ENCODE measurements at regions not wholly inside any gene's neighbourhood (a gene's known extent, or its start where the extent isn't known, plus 50 kb on each side); places are given as distances from the start of the nearest gene placed in this dataset.

- Histone ChIP-seq H3K4me2 (ENCODE audit: low read length) (no peak overlapping the region), H3K4me3 (ENCODE audit: low read depth, low read length, poor library complexity, severe bottlenecking) (no peak overlapping the region), H3K79me2 (ENCODE audit: insufficient read depth, low read length) (no peaks in the 10 kb centered on the region), H3K27me3 (ENCODE audit: insufficient read depth, low read length) (peaks cover 10% of the 10 kb centered on the region; the same call in 1 of the 2 replicates), H2AFZ (ENCODE audit: low read length) (no peak overlapping the region), H3K9ac (ENCODE audit: low read length) (no peak overlapping the region), H3K36me3 (ENCODE audit: insufficient read depth, low read length) (no peaks in the 10 kb centered on the region), H3K9me2 (ENCODE audit: low read depth, low read length) (no peaks in the 10 kb centered on the region), H4K20me1 (ENCODE audit: insufficient read depth, low read length) (no peaks in the 10 kb centered on the region), H3F3A (ENCODE audit: insufficient read depth, low read length) (no peaks in the 10 kb centered on the region), H3K9me3 (ENCODE audit: low read length) (no peaks in the 10 kb centered on the region), H3K27ac (ENCODE audit: low read depth, low read length, poor library complexity, severe bottlenecking) (no peak overlapping the region), H3K4me1 (ENCODE audit: insufficient read depth, low read length, severe bottlenecking) (no peaks in the 10 kb centered on the region)
- TF ChIP-seq EZH2 (IDR thresholded peaks at IDR 0.05; ENCODE audit: borderline replicate concordance, low read length) = no peak
- TF ChIP-seq, protein P1, sequence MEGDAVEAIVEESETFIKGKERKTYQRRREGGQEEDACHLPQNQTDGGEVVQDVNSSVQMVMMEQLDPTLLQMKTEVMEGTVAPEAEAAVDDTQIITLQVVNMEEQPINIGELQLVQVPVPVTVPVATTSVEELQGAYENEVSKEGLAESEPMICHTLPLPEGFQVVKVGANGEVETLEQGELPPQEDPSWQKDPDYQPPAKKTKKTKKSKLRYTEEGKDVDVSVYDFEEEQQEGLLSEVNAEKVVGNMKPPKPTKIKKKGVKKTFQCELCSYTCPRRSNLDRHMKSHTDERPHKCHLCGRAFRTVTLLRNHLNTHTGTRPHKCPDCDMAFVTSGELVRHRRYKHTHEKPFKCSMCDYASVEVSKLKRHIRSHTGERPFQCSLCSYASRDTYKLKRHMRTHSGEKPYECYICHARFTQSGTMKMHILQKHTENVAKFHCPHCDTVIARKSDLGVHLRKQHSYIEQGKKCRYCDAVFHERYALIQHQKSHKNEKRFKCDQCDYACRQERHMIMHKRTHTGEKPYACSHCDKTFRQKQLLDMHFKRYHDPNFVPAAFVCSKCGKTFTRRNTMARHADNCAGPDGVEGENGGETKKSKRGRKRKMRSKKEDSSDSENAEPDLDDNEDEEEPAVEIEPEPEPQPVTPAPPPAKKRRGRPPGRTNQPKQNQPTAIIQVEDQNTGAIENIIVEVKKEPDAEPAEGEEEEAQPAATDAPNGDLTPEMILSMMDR (IDR thresholded peaks at IDR 0.05; ENCODE audit: low read length) = no peak
Observed at GRCh38 chr3:43950775-43951174, 260.0 kb downstream of the ABHD5 start.

- no peak overlapping the region for H3K27ac ChIP-seq (ENCODE audit: low read depth, low read length, poor library complexity, severe bottlenecking)
- H3K36me3 ChIP-seq (ENCODE audit: insufficient read depth, low read length) = no peaks in the 10 kb centered on the region
- TF ChIP-seq EZH2 (IDR thresholded peaks at IDR 0.05; ENCODE audit: borderline replicate concordance, low read length) = no peak
- TF ChIP-seq, protein P1 (IDR thresholded peaks at IDR 0.05; ENCODE audit: low read length) = no peak
- no peak overlapping the region for H3K9ac ChIP-seq (ENCODE audit: low read length)
- H3K4me1 ChIP-seq (ENCODE audit: insufficient read depth, low read length, severe bottlenecking) = no peaks in the 10 kb centered on the region
- no peaks in the 10 kb centered on the region for H3K9me2 ChIP-seq (ENCODE audit: low read depth, low read length)
- H3K4me3 ChIP-seq (ENCODE audit: low read depth, low read length, poor library complexity, severe bottlenecking) = no peak overlapping the region
- H3K9me3 ChIP-seq (ENCODE audit: low read length) = no peaks in the 10 kb centered on the region
- H3K79me2 ChIP-seq (ENCODE audit: insufficient read depth, low read length) = no peaks in the 10 kb centered on the region
- H4K20me1 ChIP-seq (ENCODE audit: insufficient read depth, low read length) = no peaks in the 10 kb centered on the region
- H3F3A ChIP-seq (ENCODE audit: insufficient read depth, low read length) = no peaks in the 10 kb centered on the region
- no peak overlapping the region for H2AFZ ChIP-seq (ENCODE audit: low read length)
- no peak overlapping the region for H3K4me2 ChIP-seq (ENCODE audit: low read length)
- H3K27me3 ChIP-seq (ENCODE audit: insufficient read depth, low read length) = peaks cover 10% of the 10 kb centered on the region; the same call in 1 of the 2 replicates
Observed at GRCh38 chr3:43951813-43952212, 261.1 kb downstream of the ABHD5 start.

DNA sequence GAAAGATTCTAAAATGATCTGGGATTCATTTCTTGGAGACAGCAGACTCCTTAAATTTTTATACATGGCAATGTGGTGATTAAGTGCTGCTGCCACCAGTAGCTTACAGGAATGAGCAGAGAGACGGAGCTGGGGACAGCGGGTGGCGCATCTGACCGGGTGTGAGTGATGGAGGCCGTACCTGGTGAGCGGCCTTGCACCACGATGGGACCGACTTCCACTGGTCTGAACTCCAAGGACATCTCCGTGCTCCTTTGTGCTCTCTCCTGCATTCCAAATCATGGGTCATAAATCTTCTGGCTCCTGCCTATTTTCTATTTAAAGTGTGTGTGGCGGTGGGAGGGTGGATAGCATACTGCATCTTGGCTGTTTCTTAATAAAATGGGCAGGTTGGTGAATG lies 262.6 kb downstream of the ABHD5 start:
- H3K9me3 ChIP-seq (ENCODE audit: low read length) = no peaks in the 10 kb centered on the region
- no peaks in the 10 kb centered on the region for H4K20me1 ChIP-seq (ENCODE audit: insufficient read depth, low read length)
- peaks cover 10% of the 10 kb centered on the region; the same call in 1 of the 2 replicates for H3K27me3 ChIP-seq (ENCODE audit: insufficient read depth, low read length)
- H3K9ac ChIP-seq (ENCODE audit: low read length) = no peak overlapping the region
- H3K27ac ChIP-seq (ENCODE audit: low read depth, low read length, poor library complexity, severe bottlenecking) = no peak overlapping the region
- no peaks in the 10 kb centered on the region for H3K9me2 ChIP-seq (ENCODE audit: low read depth, low read length)
- TF ChIP-seq EZH2 (IDR thresholded peaks at IDR 0.05; ENCODE audit: borderline replicate concordance, low read length) = no peak
- TF ChIP-seq, protein P1 (IDR thresholded peaks at IDR 0.05; ENCODE audit: low read length) = no peak
- H3K4me3 ChIP-seq (ENCODE audit: low read depth, low read length, poor library complexity, severe bottlenecking) = no peak overlapping the region
- no peaks in the 10 kb centered on the region for H3K4me1 ChIP-seq (ENCODE audit: insufficient read depth, low read length, severe bottlenecking)
- no peak overlapping the region for H3K4me2 ChIP-seq (ENCODE audit: low read length)
- H2AFZ ChIP-seq (ENCODE audit: low read length) = no peak overlapping the region
- no peaks in the 10 kb centered on the region for H3F3A ChIP-seq (ENCODE audit: insufficient read depth, low read length)
- H3K36me3 ChIP-seq (ENCODE audit: insufficient read depth, low read length) = no peaks in the 10 kb centered on the region
- no peaks in the 10 kb centered on the region for H3K79me2 ChIP-seq (ENCODE audit: insufficient read depth, low read length)
